Osteoblast (primary cell): ENCODE measurements at regions not wholly inside any gene's neighbourhood (a gene's known extent, or its start where the extent isn't known, plus 50 kb on each side); places are given as distances from the start of the nearest gene placed in this dataset.

Experiments used
- DNase-seq: peaks from one replicate; pipeline ENCODE4 v3.0.0; 2011; ENCODE audit warnings: low spot score, mixed read lengths; ENCODE audit not compliant: insufficient read length; ENCODE audit errors: missing footprints
- H2AFZ ChIP-seq: 2 replicates; pipeline ENCODE4 v1.6.0; 2011; ENCODE audit warnings: mild to moderate bottlenecking, low read length
- H3K27ac ChIP-seq: 2 replicates; pipeline ENCODE4 v1.5.1; 2011; ENCODE audit warnings: mild to moderate bottlenecking, low read depth, low read length, moderate library complexity
- H3K27me3 ChIP-seq: 2 replicates; pipeline ENCODE4 v1.6.0; 2012; ENCODE audit warnings: mild to moderate bottlenecking, control low read depth, inconsistent platforms, low read length, moderate library complexity; ENCODE audit not compliant: insufficient read depth
- H3K36me3 ChIP-seq: 2 replicates; pipeline ENCODE4 v1.5.1; 2011; ENCODE audit warnings: mild to moderate bottlenecking, low read length, control low read depth, moderate library complexity; ENCODE audit not compliant: insufficient read depth
- H3K4me1 ChIP-seq: 2 replicates; pipeline ENCODE4 v1.5.1; 2011; ENCODE audit warnings: mild to moderate bottlenecking, low read length, control low read depth, moderate library complexity; ENCODE audit not compliant: insufficient read depth
- H3K4me2 ChIP-seq: 2 replicates; pipeline ENCODE4 v1.6.0; 2011; ENCODE audit warnings: mild to moderate bottlenecking, low read length; ENCODE audit not compliant: insufficient read depth
- H3K4me3 ChIP-seq: fragments of 200-600 bp; sonication (generic); 3 replicates; pipeline ENCODE4 v1.5.1; 2012; ENCODE audit warnings: mild to moderate bottlenecking, low read length, inconsistent platforms; ENCODE audit not compliant: insufficient read depth
- H3K79me2 ChIP-seq: 2 replicates; pipeline ENCODE4 v1.6.0; 2012; ENCODE audit warnings: mild to moderate bottlenecking, low read length, control low read depth, inconsistent platforms; ENCODE audit not compliant: insufficient read depth
- H3K9me3 ChIP-seq: 2 replicates; pipeline ENCODE4 v1.5.1; 2011; ENCODE audit warnings: low read depth, low read length, control low read depth
- H4K20me1 ChIP-seq: 2 replicates; pipeline ENCODE4 v1.6.0; 2012; ENCODE audit warnings: mild to moderate bottlenecking, low read length, control low read depth; ENCODE audit not compliant: insufficient read depth
- CTCF ChIP-seq: IDR thresholded peaks from 2 replicates; pipeline ENCODE4 v1.5.1; 2011; ENCODE audit warnings: mild to moderate bottlenecking, low read depth, low read length, moderate library complexity; ENCODE audit errors: extremely low read depth

- H3K4me3 ChIP-seq, result no peak overlapping the region
- no peak overlapping the region for H3K4me2 ChIP-seq
- DNase-seq, result no peak
- no peaks in the 10 kb centered on the region for H3K27me3 ChIP-seq
- no peaks in the 10 kb centered on the region for H3K79me2 ChIP-seq
- peaks cover 5% of the 10 kb centered on the region for H3K4me1 ChIP-seq
- no peak for TF ChIP-seq CTCF
- H4K20me1 ChIP-seq, result no peaks in the 10 kb centered on the region
- H3K36me3 ChIP-seq, result no peaks in the 10 kb centered on the region
- no peaks in the 10 kb centered on the region for H3K9me3 ChIP-seq
- H3K27ac ChIP-seq, result no peak overlapping the region
- H2AFZ ChIP-seq, result no peak overlapping the region
Observed at GRCh38 chr2:113827426-113827825, 62.5 kb upstream of the ACTR3 start.

- H3K27me3 ChIP-seq, result no peaks in the 10 kb centered on the region
- no peak overlapping the region for H3K4me3 ChIP-seq
- H3K36me3 ChIP-seq, result no peaks in the 10 kb centered on the region
- DNase-seq, result peak; percentile 60
- H3K4me1 ChIP-seq, result peaks cover 5% of the 10 kb centered on the region
- H4K20me1 ChIP-seq, result no peaks in the 10 kb centered on the region
- no peaks in the 10 kb centered on the region for H3K79me2 ChIP-seq
- H3K27ac ChIP-seq, result no peak overlapping the region
- H2AFZ ChIP-seq, result no peak overlapping the region
- no peak overlapping the region for H3K4me2 ChIP-seq
- no peaks in the 10 kb centered on the region for H3K9me3 ChIP-seq
- no peak for TF ChIP-seq CTCF
Observed at GRCh38 chr2:113826346-113827285, 63.3 kb upstream of the ACTR3 start.

GRCh38 chr2:113823716-113824595 lies 65.9 kb upstream of the ACTR3 start:
- Histone ChIP-seq H2AFZ (no peak overlapping the region), H3K27me3 (no peaks in the 10 kb centered on the region), H3K27ac (no peak overlapping the region), H3K4me1 (peaks cover 3% of the 10 kb centered on the region), H3K4me3 (no peak overlapping the region), H3K79me2 (no peaks in the 10 kb centered on the region), H4K20me1 (no peaks in the 10 kb centered on the region), H3K4me2 (no peak overlapping the region), H3K9me3 (no peaks in the 10 kb centered on the region), H3K36me3 (no peaks in the 10 kb centered on the region)
- TF ChIP-seq CTCF, result no peak
- no peak for DNase-seq
